PC-9 (cell line): ENCODE measurements at regions not wholly inside any gene's neighbourhood (a gene's known extent, or its start where the extent isn't known, plus 50 kb on each side); places are given as distances from the start of the nearest gene placed in this dataset.

ENCODE experiments used
- BruUV-seq: library from RNA; stranded (reverse); fragments of 400-500 nt; replicated peaks from 2 replicates; lab custom pipeline; 2021; lab: Mats Ljungman, UMichigan
- CTCF ChIA-PET: fragments of 300-600 bp; sonication (Branson Sonifier 250); formaldehyde crosslinking; loops from one replicate; lab custom pipeline; 2022; ENCODE audit warnings: antibody characterized with exemption; lab: Charles Lee
- POLR2A ChIA-PET: fragments of 300-600 bp; sonication (Branson Sonifier 250); formaldehyde crosslinking; loops from one replicate; lab custom pipeline; 2022; ENCODE audit warnings: antibody characterized with exemption; ENCODE audit not compliant: unreplicated experiment; lab: Charles Lee
- DNase-seq, 2 experiments: peaks; one replicate each; pipeline versions ENCODE4 v3.0.0 to v3.0.0-alpha.2; 2015 to 2022; ENCODE audit warnings: mixed read lengths in 1 of 2
- H2AFZ ChIP-seq: fragments of 200-600 bp; sonication (generic); 2 replicates; pipeline ENCODE4 v1.8.1; 2017; ENCODE audit warnings: antibody characterized with exemption
- H3F3A ChIP-seq: fragments of 200-600 bp; sonication (generic); 2 replicates; pipeline ENCODE4 v1.8.1; 2017; ENCODE audit warnings: antibody characterized with exemption, mild to moderate bottlenecking, low read depth; ENCODE audit not compliant: insufficient read depth
- H3K27ac ChIP-seq: fragments of 200-600 bp; sonication (generic); 2 replicates; pipeline ENCODE4 v1.6.1; 2016; ENCODE audit warnings: mixed run types
- H3K27me3 ChIP-seq: fragments of 200-600 bp; sonication (generic); 2 replicates; pipeline ENCODE4 v1.6.1; 2016; ENCODE audit warnings: low read depth, mixed run types; ENCODE audit not compliant: insufficient read depth
- H3K36me3 ChIP-seq: fragments of 200-600 bp; sonication (generic); 2 replicates; pipeline ENCODE4 v1.6.1; 2016; ENCODE audit warnings: low read depth, mixed run types
- H3K4me1 ChIP-seq: fragments of 200-600 bp; sonication (generic); replicated peaks from 2 replicates; pipeline ENCODE4 v1.6.1; 2016; ENCODE audit warnings: mixed run types; ENCODE audit not compliant: insufficient read depth
- H3K4me2 ChIP-seq: fragments of 200-600 bp; sonication (generic); 2 replicates; pipeline ENCODE4 v1.6.1; 2017; ENCODE audit warnings: mixed run types
- H3K4me3 ChIP-seq: fragments of 200-600 bp; sonication (generic); 2 replicates; pipeline ENCODE4 v1.6.1; 2016; ENCODE audit warnings: mixed run types
- H3K79me2 ChIP-seq: fragments of 200-600 bp; sonication (generic); 2 replicates; pipeline ENCODE4 v1.6.1; 2017; ENCODE audit warnings: low read depth, mixed run types
- H3K9me2 ChIP-seq: fragments of 200-600 bp; sonication (generic); 2 replicates; pipeline ENCODE4 v1.8.1; 2017; ENCODE audit warnings: mild to moderate bottlenecking; ENCODE audit not compliant: insufficient read depth
- H3K9me3 ChIP-seq: fragments of 200-600 bp; sonication (generic); 2 replicates; pipeline ENCODE4 v1.8.1; 2016; ENCODE audit warnings: low read depth; ENCODE audit not compliant: insufficient read depth
- H4K20me1 ChIP-seq: fragments of 200-600 bp; sonication (generic); 2 replicates; pipeline ENCODE4 v1.8.1; 2017; ENCODE audit not compliant: insufficient read depth
- EZH2 ChIP-seq: fragments of 200-600 bp; sonication (generic); IDR thresholded peaks from 2 replicates; pipeline ENCODE4 v1.8.0; 2017; ENCODE audit warnings: antibody characterized with exemption, low read depth
- intact Hi-C: fragments of 100-400 bp; cut with micrococcal nuclease; formaldehyde crosslinking; loops from one replicate; pipeline ENCODE4 v1.10.0; 2022; ENCODE audit not compliant: unreplicated experiment
- TF ChIP-seq, protein P1 (sequence below): fragments of 200-600 bp; sonication (generic); conservative IDR thresholded peaks from 2 replicates; pipeline ENCODE4 v1.6.1; 2017; ENCODE audit warnings: mixed run types, antibody characterized with exemption, mild to moderate bottlenecking, moderate library complexity

DNA sequence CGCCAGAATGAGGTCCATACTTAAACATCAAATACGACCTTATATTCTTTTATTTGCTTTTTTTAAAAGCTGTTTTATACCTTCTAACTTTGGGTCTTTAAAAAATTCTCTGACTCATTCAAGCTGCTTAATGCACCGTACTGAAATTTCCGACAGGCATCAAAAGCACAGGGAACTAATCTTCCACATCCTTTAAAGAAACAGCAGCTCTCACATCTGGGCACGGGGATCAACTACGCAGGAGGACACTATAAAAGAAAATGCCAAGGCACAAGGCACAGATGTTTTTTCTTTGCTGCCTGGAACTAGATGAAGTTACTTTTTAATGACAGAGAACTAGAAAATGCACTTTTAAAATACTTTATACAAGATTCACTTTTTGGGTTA lies 112.4 kb upstream of the ARG1 start:
- Histone ChIP-seq H2AFZ (no peak overlapping the region), H3K79me2 (no peaks in the 10 kb centered on the region), H3K4me3 (no peak overlapping the region), H3K27ac (no peak overlapping the region), H3K9me2 (no peaks in the 10 kb centered on the region), H3K4me1 (no peaks in the 10 kb centered on the region), H3K9me3 (no peaks in the 10 kb centered on the region), H4K20me1 (no peaks in the 10 kb centered on the region), H3K27me3 (no peaks in the 10 kb centered on the region), H3K36me3 (no peaks in the 10 kb centered on the region), H3K4me2 (no peak overlapping the region), H3F3A (no peaks in the 10 kb centered on the region)
- intact Hi-C loops, result loop anchor here (5.0 kb wide), 1 partner anchor 578 kb away; no protein-coding TSS in a partner anchor
- CTCF ChIA-PET, result no interaction called here
- POLR2A ChIA-PET, result no interaction called here
- no peak for TF ChIP-seq EZH2
- TF ChIP-seq, protein P1, sequence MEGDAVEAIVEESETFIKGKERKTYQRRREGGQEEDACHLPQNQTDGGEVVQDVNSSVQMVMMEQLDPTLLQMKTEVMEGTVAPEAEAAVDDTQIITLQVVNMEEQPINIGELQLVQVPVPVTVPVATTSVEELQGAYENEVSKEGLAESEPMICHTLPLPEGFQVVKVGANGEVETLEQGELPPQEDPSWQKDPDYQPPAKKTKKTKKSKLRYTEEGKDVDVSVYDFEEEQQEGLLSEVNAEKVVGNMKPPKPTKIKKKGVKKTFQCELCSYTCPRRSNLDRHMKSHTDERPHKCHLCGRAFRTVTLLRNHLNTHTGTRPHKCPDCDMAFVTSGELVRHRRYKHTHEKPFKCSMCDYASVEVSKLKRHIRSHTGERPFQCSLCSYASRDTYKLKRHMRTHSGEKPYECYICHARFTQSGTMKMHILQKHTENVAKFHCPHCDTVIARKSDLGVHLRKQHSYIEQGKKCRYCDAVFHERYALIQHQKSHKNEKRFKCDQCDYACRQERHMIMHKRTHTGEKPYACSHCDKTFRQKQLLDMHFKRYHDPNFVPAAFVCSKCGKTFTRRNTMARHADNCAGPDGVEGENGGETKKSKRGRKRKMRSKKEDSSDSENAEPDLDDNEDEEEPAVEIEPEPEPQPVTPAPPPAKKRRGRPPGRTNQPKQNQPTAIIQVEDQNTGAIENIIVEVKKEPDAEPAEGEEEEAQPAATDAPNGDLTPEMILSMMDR, result no peak
- no TSS peak for BruUV-seq
- DNase-seq, result no peak

DNA sequence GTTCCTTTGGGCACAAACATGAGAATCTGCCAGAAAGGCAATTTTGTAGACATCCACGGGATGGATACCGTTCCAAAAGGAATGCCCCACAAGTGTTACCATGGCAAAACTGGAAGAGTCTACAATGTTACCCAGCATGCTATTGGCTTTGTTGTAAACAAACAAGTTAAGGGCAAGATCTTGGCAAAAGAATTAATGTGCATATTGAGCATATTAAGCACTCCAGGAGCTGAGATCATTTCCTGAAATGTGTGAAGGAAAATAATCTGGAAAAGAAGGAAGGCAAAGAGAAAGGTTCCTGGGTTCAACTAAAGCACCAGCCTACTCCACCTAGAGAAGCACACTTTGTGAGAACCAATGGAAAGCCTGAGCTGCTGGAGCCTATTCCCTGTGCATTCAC lies 103.9 kb upstream of the ARG1 start:
- Histone ChIP-seq H3K4me2 (no peak overlapping the region), H3K27me3 (no peaks in the 10 kb centered on the region), H3K27ac (no peak overlapping the region), H3K9me3 (no peaks in the 10 kb centered on the region), H3K9me2 (no peaks in the 10 kb centered on the region), H4K20me1 (no peaks in the 10 kb centered on the region), H2AFZ (no peak overlapping the region), H3K4me1 (no peaks in the 10 kb centered on the region), H3K36me3 (no peaks in the 10 kb centered on the region), H3K79me2 (no peaks in the 10 kb centered on the region), H3F3A (no peaks in the 10 kb centered on the region), H3K4me3 (no peak overlapping the region)
- ChIA-PET POLR2A (no interaction called here), CTCF (no interaction called here)
- BruUV-seq, result no TSS peak
- no peak for DNase-seq
- TF ChIP-seq EZH2, result no peak
- TF ChIP-seq, protein P1, result no peak
- intact Hi-C loops, result no loop called here

DNA sequence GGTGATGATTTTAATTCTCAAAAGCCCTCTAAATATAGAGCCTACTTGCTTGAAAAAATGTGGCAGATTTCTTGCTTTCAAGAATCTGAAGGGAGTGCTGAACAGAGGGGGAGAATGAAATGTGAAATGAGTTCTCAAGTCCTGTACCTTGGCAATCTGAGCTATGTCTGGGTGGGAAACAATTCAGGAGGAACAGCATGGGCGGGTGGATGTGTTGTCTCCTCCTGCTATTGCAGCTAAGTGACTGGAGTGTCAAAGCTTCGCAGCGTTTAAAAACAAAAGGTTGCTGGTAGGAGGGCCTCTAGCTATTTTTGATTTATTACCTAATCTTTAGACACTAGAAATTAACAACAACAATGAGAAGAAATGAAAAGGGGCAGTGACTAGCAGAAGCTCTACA lies 102.5 kb upstream of the ARG1 start:
- H3K36me3 ChIP-seq, result no peaks in the 10 kb centered on the region
- TF ChIP-seq, protein P1, result no peak
- no peak for TF ChIP-seq EZH2
- H3K79me2 ChIP-seq, result no peaks in the 10 kb centered on the region
- DNase-seq, result no peak
- H3K9me2 ChIP-seq, result no peaks in the 10 kb centered on the region
- H3K9me3 ChIP-seq, result 0 out of 2 replicates have a peak, but pooled peaks cover 3% of the 10 kb centered on the region
- no peak overlapping the region for H3K27ac ChIP-seq
- H3K4me1 ChIP-seq, result no peaks in the 10 kb centered on the region
- H4K20me1 ChIP-seq, result no peaks in the 10 kb centered on the region
- ChIA-PET POLR2A (no interaction called here), CTCF (no interaction called here)
- no peak overlapping the region for H3K4me3 ChIP-seq
- H3K4me2 ChIP-seq, result no peak overlapping the region
- H2AFZ ChIP-seq, result no peak overlapping the region
- H3F3A ChIP-seq, result no peaks in the 10 kb centered on the region
- no TSS peak for BruUV-seq
- intact Hi-C loops, result no loop called here
- no peaks in the 10 kb centered on the region for H3K27me3 ChIP-seq
